A673 (cell line): ENCODE measurements at regions not wholly inside any gene's neighbourhood (a gene's known extent, or its start where the extent isn't known, plus 50 kb on each side); places are given as distances from the start of the nearest gene placed in this dataset.

Experiments used
- BruUV-seq: library from RNA; stranded (reverse); fragments of 400-500 nt; replicated peaks from 2 replicates; lab custom pipeline; 2021; lab: Mats Ljungman, UMichigan
- CTCF ChIA-PET: fragments of 300-600 bp; sonication (Branson Sonifier 250); formaldehyde crosslinking; loops from one replicate; lab custom pipeline; 2022; ENCODE audit warnings: antibody characterized with exemption; lab: Charles Lee
- POLR2A ChIA-PET: fragments of 300-600 bp; sonication (Branson Sonifier 250); formaldehyde crosslinking; loops from one replicate; lab custom pipeline; 2022; ENCODE audit warnings: antibody characterized with exemption; ENCODE audit not compliant: low non-redundant PET; lab: Charles Lee
- DNase-seq: peaks from one replicate; pipeline ENCODE4 v3.0.0-alpha.2; 2015; ENCODE audit warnings: low spot score
- H3K27ac ChIP-seq: fragments of 200-600 bp; sonication (generic); 2 replicates; pipeline ENCODE4 v1.5.1; 2016; ENCODE audit warnings: mixed run types, low read depth, mild to moderate bottlenecking, mixed read lengths, antibody characterized with exemption, low read length; ENCODE audit not compliant: poor library complexity, severe bottlenecking
- H3K27me3 ChIP-seq: fragments of 200-600 bp; sonication (generic); replicated peaks from 2 replicates; pipeline ENCODE4 v1.6.1; 2017; ENCODE audit warnings: mixed run types, low read depth, mild to moderate bottlenecking, mixed read lengths, antibody characterized with exemption, low read length; ENCODE audit not compliant: insufficient read depth, poor library complexity
- H3K36me3 ChIP-seq: fragments of 200-600 bp; sonication (generic); 2 replicates; pipeline ENCODE4 v1.6.1; 2016; ENCODE audit warnings: mixed run types, mild to moderate bottlenecking, mixed read lengths, antibody characterized with exemption, low read length; ENCODE audit not compliant: insufficient read depth, poor library complexity, severe bottlenecking
- H3K4me1 ChIP-seq: fragments of 200-600 bp; sonication (generic); 2 replicates; pipeline ENCODE4 v1.6.1; 2017; ENCODE audit warnings: mixed run types, mild to moderate bottlenecking, mixed read lengths, antibody characterized with exemption, low read length; ENCODE audit not compliant: insufficient read depth, poor library complexity, severe bottlenecking
- H3K4me3 ChIP-seq: fragments of 200-600 bp; sonication (generic); 2 replicates; pipeline ENCODE4 v1.5.1; 2016; ENCODE audit warnings: low read depth, mixed run types, mild to moderate bottlenecking, mixed read lengths, low read length; ENCODE audit not compliant: poor library complexity, severe bottlenecking
- H3K9me3 ChIP-seq: fragments of 200-600 bp; sonication (generic); 2 replicates; pipeline ENCODE4 v1.6.1; 2016; ENCODE audit warnings: mixed run types, low read depth, mild to moderate bottlenecking, mixed read lengths, antibody characterized with exemption, low read length; ENCODE audit not compliant: poor library complexity, severe bottlenecking
- EZH2 ChIP-seq: fragments of 200-600 bp; sonication (generic); IDR thresholded peaks from 2 replicates; pipeline ENCODE4 v1.6.1; 2017; ENCODE audit warnings: borderline replicate concordance, low read depth, mild to moderate bottlenecking, mixed read lengths, antibody characterized with exemption, low read length; ENCODE audit not compliant: poor library complexity, severe bottlenecking
- intact Hi-C: fragments of 100-400 bp; cut with micrococcal nuclease; formaldehyde crosslinking; loops from one replicate; pipeline ENCODE4 v1.10.0; 2022; ENCODE audit not compliant: unreplicated experiment
- TF ChIP-seq, protein P1 (sequence below): fragments of 300-800, 200-600 bp; sonication (generic); conservative IDR thresholded peaks from 2 replicates; pipeline ENCODE4 v1.5.1; 2017; ENCODE audit warnings: low read depth, mild to moderate bottlenecking, antibody characterized with exemption, low read length, moderate library complexity, mixed read lengths

DNA sequence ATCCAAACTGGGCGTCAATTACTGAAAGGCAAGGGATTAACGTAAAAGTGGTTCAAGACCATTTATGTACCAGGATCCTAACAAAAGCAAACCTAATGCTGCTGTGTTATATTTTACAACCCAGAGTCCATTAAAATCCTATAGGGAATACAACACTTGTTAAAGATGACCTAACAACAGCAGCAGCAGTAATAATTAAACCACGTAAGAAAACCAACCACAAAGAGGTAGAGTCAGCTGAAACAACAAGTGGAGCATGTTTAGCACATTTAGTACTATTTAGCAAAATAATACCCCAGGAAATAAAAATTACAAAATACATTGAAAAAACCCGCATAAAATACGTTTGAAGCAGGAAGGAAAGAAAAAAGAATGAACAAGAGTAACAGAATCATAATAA is 82.1 kb upstream of the AGBL1 start:
- no TSS peak for BruUV-seq
- DNase-seq: no peak
- peaks cover 7% of the 10 kb centered on the region for H3K27me3 ChIP-seq
- intact Hi-C loops: no loop called here
- TF ChIP-seq EZH2: no peak
- TF ChIP-seq, protein P1, sequence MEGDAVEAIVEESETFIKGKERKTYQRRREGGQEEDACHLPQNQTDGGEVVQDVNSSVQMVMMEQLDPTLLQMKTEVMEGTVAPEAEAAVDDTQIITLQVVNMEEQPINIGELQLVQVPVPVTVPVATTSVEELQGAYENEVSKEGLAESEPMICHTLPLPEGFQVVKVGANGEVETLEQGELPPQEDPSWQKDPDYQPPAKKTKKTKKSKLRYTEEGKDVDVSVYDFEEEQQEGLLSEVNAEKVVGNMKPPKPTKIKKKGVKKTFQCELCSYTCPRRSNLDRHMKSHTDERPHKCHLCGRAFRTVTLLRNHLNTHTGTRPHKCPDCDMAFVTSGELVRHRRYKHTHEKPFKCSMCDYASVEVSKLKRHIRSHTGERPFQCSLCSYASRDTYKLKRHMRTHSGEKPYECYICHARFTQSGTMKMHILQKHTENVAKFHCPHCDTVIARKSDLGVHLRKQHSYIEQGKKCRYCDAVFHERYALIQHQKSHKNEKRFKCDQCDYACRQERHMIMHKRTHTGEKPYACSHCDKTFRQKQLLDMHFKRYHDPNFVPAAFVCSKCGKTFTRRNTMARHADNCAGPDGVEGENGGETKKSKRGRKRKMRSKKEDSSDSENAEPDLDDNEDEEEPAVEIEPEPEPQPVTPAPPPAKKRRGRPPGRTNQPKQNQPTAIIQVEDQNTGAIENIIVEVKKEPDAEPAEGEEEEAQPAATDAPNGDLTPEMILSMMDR: no peak
- H3K27ac ChIP-seq: no peak overlapping the region
- ChIA-PET CTCF (no interaction called here), POLR2A (no interaction called here)
- no peak overlapping the region for H3K4me3 ChIP-seq
- no peaks in the 10 kb centered on the region for H3K36me3 ChIP-seq
- H3K4me1 ChIP-seq: no peaks in the 10 kb centered on the region
- H3K9me3 ChIP-seq: no peaks in the 10 kb centered on the region

DNA sequence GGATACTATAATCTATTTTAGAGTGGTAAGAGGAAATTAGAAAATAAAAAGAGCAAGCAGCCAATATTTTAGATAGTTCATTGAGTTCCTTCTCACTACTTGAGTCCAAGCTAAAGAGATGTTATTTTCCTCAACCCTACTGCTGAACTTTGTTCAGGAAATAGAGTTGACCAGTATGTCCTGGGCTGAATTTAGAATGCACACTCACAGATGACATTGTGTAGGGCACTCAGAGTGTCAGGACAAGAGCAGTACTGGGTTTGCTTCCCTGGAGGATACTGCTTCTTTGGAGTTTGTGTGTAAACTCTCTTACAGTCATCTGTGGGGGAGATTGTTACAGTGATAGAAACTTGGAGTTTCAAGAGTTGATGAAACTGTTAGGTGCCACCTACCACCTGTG is 80.0 kb upstream of the AGBL1 start:
- no peak overlapping the region for H3K27ac ChIP-seq
- no TSS peak for BruUV-seq
- no peaks in the 10 kb centered on the region for H3K36me3 ChIP-seq
- DNase-seq: no peak
- ChIA-PET CTCF (no interaction called here), POLR2A (no interaction called here)
- TF ChIP-seq, protein P1: no peak
- TF ChIP-seq EZH2: no peak
- intact Hi-C loops: no loop called here
- peaks cover 7% of the 10 kb centered on the region for H3K27me3 ChIP-seq
- H3K4me3 ChIP-seq: no peak overlapping the region
- H3K9me3 ChIP-seq: no peaks in the 10 kb centered on the region
- no peaks in the 10 kb centered on the region for H3K4me1 ChIP-seq

DNA sequence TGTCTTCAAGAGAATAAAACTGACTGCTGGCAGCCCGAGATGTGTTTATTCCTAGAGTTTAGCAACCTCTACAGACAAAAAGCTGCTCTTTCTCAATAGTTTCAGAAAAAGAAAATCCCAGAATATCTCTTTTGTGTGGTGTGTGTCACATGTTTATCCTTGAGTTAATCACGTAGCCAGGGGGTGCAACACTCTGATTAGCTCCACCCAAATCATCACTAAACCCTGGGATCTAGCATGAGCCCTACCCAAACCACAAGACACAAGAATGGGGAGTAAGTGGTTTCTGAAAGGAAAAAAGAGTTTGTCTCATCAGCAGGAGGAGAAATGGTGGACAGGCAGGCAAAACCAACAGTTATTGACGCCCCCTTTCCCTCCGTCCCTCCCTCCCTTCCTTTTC is 78.5 kb upstream of the AGBL1 start:
- no peak overlapping the region for H3K4me3 ChIP-seq
- ChIA-PET POLR2A (no interaction called here), CTCF (no interaction called here)
- intact Hi-C loops: no loop called here
- no peaks in the 10 kb centered on the region for H3K36me3 ChIP-seq
- no peak for TF ChIP-seq EZH2
- TF ChIP-seq, protein P1: no peak
- H3K4me1 ChIP-seq: no peaks in the 10 kb centered on the region
- no TSS peak for BruUV-seq
- peaks cover 7% of the 10 kb centered on the region for H3K27me3 ChIP-seq
- H3K27ac ChIP-seq: no peak overlapping the region
- DNase-seq: no peak
- no peaks in the 10 kb centered on the region for H3K9me3 ChIP-seq
